GM23338 (cell line): ENCODE measurements at regions not wholly inside any gene's neighbourhood (a gene's known extent, or its start where the extent isn't known, plus 50 kb on each side); places are given as distances from the start of the nearest gene placed in this dataset.

Source experiments
- ATAC-seq: fragments of 200-7000 bp; cut with Tn5 transposase; 3 replicates; pipeline ENCODE4 v1.9.1; 2020
- DNase-seq: peaks from one replicate; pipeline ENCODE4 v3.0.0-alpha.2; 2015; ENCODE audit warnings: low spot score
- H2AFZ ChIP-seq: fragments of 200-600 bp; sonication (generic); 2 replicates; pipeline ENCODE4 v1.8.0; 2016; ENCODE audit warnings: antibody characterized with exemption, mild to moderate bottlenecking, moderate library complexity
- H3F3A ChIP-seq: fragments of 200-600 bp; sonication (generic); replicated peaks from 2 replicates; pipeline ENCODE4 v1.8.0; 2017; ENCODE audit warnings: antibody characterized with exemption, mixed run types, low read depth
- H3K27ac ChIP-seq: fragments of 200-600 bp; sonication (generic); 2 replicates; pipeline ENCODE4 v1.6.1; 2016; ENCODE audit warnings: low read depth
- H3K27me3 ChIP-seq: fragments of 200-600 bp; sonication (generic); 2 replicates; pipeline ENCODE4 v1.8.0; 2016; ENCODE audit warnings: mild to moderate bottlenecking, mixed run types, moderate library complexity; ENCODE audit not compliant: insufficient read depth
- H3K36me3 ChIP-seq: fragments of 200-600 bp; sonication (generic); 2 replicates; pipeline ENCODE4 v1.8.0; 2016; ENCODE audit warnings: mild to moderate bottlenecking; ENCODE audit not compliant: insufficient read depth
- H3K4me1 ChIP-seq: fragments of 200-600 bp; sonication (generic); 2 replicates; pipeline ENCODE4 v1.8.0; 2016; ENCODE audit warnings: mild to moderate bottlenecking, moderate library complexity; ENCODE audit not compliant: insufficient read depth
- H3K4me2 ChIP-seq: fragments of 200-600 bp; sonication (generic); 2 replicates; pipeline ENCODE4 v1.7.1; 2017; ENCODE audit warnings: mixed run types
- H3K4me3 ChIP-seq: fragments of 200-600 bp; sonication (generic); 2 replicates; pipeline ENCODE4 v1.6.1; 2016; ENCODE audit warnings: mixed run types
- H3K79me2 ChIP-seq: fragments of 200-600 bp; sonication (generic); replicated peaks from 2 replicates; pipeline ENCODE4 v1.8.0; 2017; ENCODE audit warnings: mild to moderate bottlenecking; ENCODE audit not compliant: insufficient read depth
- H3K9me2 ChIP-seq: fragments of 200-600 bp; sonication (generic); 2 replicates; pipeline ENCODE4 v1.8.0; 2017; ENCODE audit not compliant: insufficient read depth
- H4K20me1 ChIP-seq: fragments of 200-600 bp; sonication (generic); replicated peaks from 2 replicates; pipeline ENCODE4 v1.8.0; 2017; ENCODE audit warnings: mild to moderate bottlenecking; ENCODE audit not compliant: insufficient read depth
- H3K27ac Mint-ChIP-seq: 2 replicates; pipeline ENCODE4 v1.8.0; 2020; ENCODE audit warnings: inconsistent platforms, mild to moderate bottlenecking, moderate library complexity, mixed read lengths
- H3K27me3 Mint-ChIP-seq: 3 replicates; pipeline ENCODE4 v1.8.0; 2022; ENCODE audit warnings: low read depth, mild to moderate bottlenecking, moderate library complexity, mixed read lengths, inconsistent platforms; ENCODE audit not compliant: insufficient read depth, poor library complexity
- H3K36me3 Mint-ChIP-seq: 3 replicates; pipeline ENCODE4 v1.8.0; 2021; ENCODE audit warnings: low read depth, mild to moderate bottlenecking, inconsistent platforms, moderate library complexity, mixed read lengths
- H3K4me1 Mint-ChIP-seq: 3 replicates; pipeline ENCODE4 v1.8.0; 2020; ENCODE audit warnings: mild to moderate bottlenecking, inconsistent platforms, mixed read lengths
- H3K4me3 Mint-ChIP-seq: 3 replicates; pipeline ENCODE4 v1.8.0; 2021; ENCODE audit warnings: moderate library complexity, mild to moderate bottlenecking, inconsistent platforms, mixed read lengths
- H3K9me3 Mint-ChIP-seq: 3 replicates; pipeline ENCODE4 v1.8.0; 2020; ENCODE audit warnings: moderate library complexity, mild to moderate bottlenecking, inconsistent platforms, mixed read lengths
- CREB1 ChIP-seq: fragments of 250-450 bp; sonication (Bioruptor Pico); IDR thresholded peaks from 2 replicates; pipeline ENCODE4 v1.5.0; 2020; ENCODE audit warnings: low read depth, mild to moderate bottlenecking, moderate library complexity
- CTCF ChIP-seq, 2 experiments: fragments of 200-600 bp in 1 of 2; sonication (generic) in 1 of 2; conservative IDR thresholded peaks; 2 replicates each; pipeline versions ENCODE4 v1.5.1 to v1.6.1; 2016 to 2017; ENCODE audit warnings: antibody characterized with exemption in 2 of 2, low read depth in 2 of 2, mild to moderate bottlenecking in 2 of 2, moderate library complexity in 1 of 2
- ETS1 ChIP-seq: IDR thresholded peaks from 2 replicates; pipeline ENCODE4 v1.6.1; 2016; ENCODE audit warnings: antibody characterized with exemption
- EZH2 ChIP-seq: fragments of 200-600 bp; sonication (generic); IDR thresholded peaks from one replicate; pipeline ENCODE4 v1.8.0; 2017; ENCODE audit warnings: antibody characterized with exemption, mild to moderate bottlenecking, low read depth; ENCODE audit not compliant: unreplicated experiment
- EZH2phosphoT487 ChIP-seq: fragments of 200-600 bp; sonication (generic); IDR thresholded peaks from one replicate; pipeline ENCODE4 v1.8.1; 2018; ENCODE audit warnings: antibody characterized with exemption; ENCODE audit not compliant: unreplicated experiment
- JUNB ChIP-seq: IDR thresholded peaks from one replicate; pipeline ENCODE4 v1.6.1; 2016; ENCODE audit warnings: antibody characterized with exemption; ENCODE audit not compliant: unreplicated experiment
- NANOG ChIP-seq: IDR thresholded peaks from 2 replicates; pipeline ENCODE4 v1.6.1; 2016; ENCODE audit warnings: antibody characterized with exemption, borderline replicate concordance
- POLR2AphosphoS5 ChIP-seq: IDR thresholded peaks from 2 replicates; pipeline ENCODE4 v1.6.1; 2016; ENCODE audit warnings: antibody characterized with exemption, low read depth
- REST ChIP-seq: IDR thresholded peaks from one replicate; pipeline ENCODE4 v1.6.1; 2018; ENCODE audit warnings: antibody characterized with exemption; ENCODE audit not compliant: unreplicated experiment
- STAT1 ChIP-seq: IDR thresholded peaks from one replicate; pipeline ENCODE4 v1.6.1; 2016; ENCODE audit warnings: antibody characterized with exemption; ENCODE audit not compliant: unreplicated experiment
- ZNF114 ChIP-seq: fragments of 250-450 bp; sonication (Bioruptor Pico); IDR thresholded peaks from 2 replicates; pipeline ENCODE4 v1.5.0; 2020; ENCODE audit warnings: mild to moderate bottlenecking, moderate library complexity
- ZNF331 ChIP-seq: fragments of 250-450 bp; sonication (Bioruptor Pico); IDR thresholded peaks from 2 replicates; pipeline ENCODE4 v1.5.0; 2020; ENCODE audit warnings: low read depth, mild to moderate bottlenecking, moderate library complexity

GRCh38 chr4:119739796-119740195 lies 111.2 kb upstream of the PDE5A start:
- H3K4me2 ChIP-seq: no peak overlapping the region
- Mint-ChIP-seq H3K27me3 (no peaks in the 10 kb centered on the region), H3K36me3 (no peaks in the 10 kb centered on the region), H3K27ac (no peak overlapping the region), H3K9me3 (no peaks in the 10 kb centered on the region), H3K4me3 (no peak overlapping the region), H3K4me1 (0 out of 3 replicates have a peak, but pooled peaks cover 4% of the 10 kb centered on the region)
- no peaks in the 10 kb centered on the region for H3K27me3 ChIP-seq
- TF ChIP-seq POLR2AphosphoS5: no peak
- no peak for TF ChIP-seq EZH2
- no peak for TF ChIP-seq ZNF331
- TF ChIP-seq STAT1: no peak
- TF ChIP-seq ZNF114 (CRISPR knock-in tag): no peak
- no peak for TF ChIP-seq CREB1
- no peak for TF ChIP-seq ETS1
- no peak overlapping the region for H3K27ac ChIP-seq
- no peaks in the 10 kb centered on the region for H3K4me1 ChIP-seq
- H3K9me2 ChIP-seq: no peaks in the 10 kb centered on the region
- H3K79me2 ChIP-seq: no peaks in the 10 kb centered on the region
- DNase-seq: no peak
- H4K20me1 ChIP-seq: no peaks in the 10 kb centered on the region
- no peak for ATAC-seq
- H3K36me3 ChIP-seq: no peaks in the 10 kb centered on the region
- H2AFZ ChIP-seq: peak overlapping the region; percentile 16; the same call in 1 of the 2 replicates
- no peaks in the 10 kb centered on the region for H3F3A ChIP-seq
- H3K4me3 ChIP-seq: no peak overlapping the region

- Mint-ChIP-seq H3K4me1 (0 out of 3 replicates have a peak, but pooled peaks cover 4% of the 10 kb centered on the region), H3K36me3 (no peaks in the 10 kb centered on the region)
- no peaks in the 10 kb centered on the region for H3K79me2 ChIP-seq
- no peak for TF ChIP-seq STAT1
- TF ChIP-seq ZNF114 (CRISPR knock-in tag): no peak
- no peak for TF ChIP-seq REST
- TF ChIP-seq ZNF331: no peak
- no peak for TF ChIP-seq ETS1
- no peak for TF ChIP-seq JUNB
- TF ChIP-seq CTCF (conservative IDR thresholded peaks at IDR 0.05; ENCODE audit: low read depth in 2 of 2): no peak
- TF ChIP-seq EZH2: no peak
- TF ChIP-seq NANOG: no peak
- no peak for TF ChIP-seq POLR2AphosphoS5
- TF ChIP-seq EZH2phosphoT487: no peak
- TF ChIP-seq CREB1: no peak
Measured at GRCh38 chr4:119738901-119739300, 110.3 kb upstream of the PDE5A start.

More at GRCh38 chr4:119738901-119739300, 110.3 kb upstream of the PDE5A start:
- Histone ChIP-seq H2AFZ (peak overlapping the region; percentile 16; the same call in 1 of the 2 replicates), H3F3A (no peaks in the 10 kb centered on the region), H3K4me3 (no peak overlapping the region), H3K27me3 (no peaks in the 10 kb centered on the region), H3K27ac (no peak overlapping the region), H3K4me1 (no peaks in the 10 kb centered on the region), H3K4me2 (no peak overlapping the region), H3K9me2 (no peaks in the 10 kb centered on the region), H3K36me3 (no peaks in the 10 kb centered on the region), H4K20me1 (no peaks in the 10 kb centered on the region)
- ATAC-seq (no peak), DNase-seq (no peak)
- no peak overlapping the region for H3K27ac Mint-ChIP-seq
- no peaks in the 10 kb centered on the region for H3K27me3 Mint-ChIP-seq
- H3K9me3 Mint-ChIP-seq: no peaks in the 10 kb centered on the region
- H3K4me3 Mint-ChIP-seq: no peak overlapping the region
